ENCODE measurements at regions not wholly inside any gene's neighbourhood (a gene's known extent, or its start where the extent isn't known, plus 50 kb on each side); places are given as distances from the start of the nearest gene placed in this dataset.

- TF ChIP-seq TAF1 (IDR thresholded peaks at IDR 0.05; ENCODE audit: low read depth) (no peak), MXI1 (conservative IDR thresholded peaks at IDR 0.05; ENCODE audit: poor library complexity, severe bottlenecking) (no peak), RAD21 (conservative IDR thresholded peaks at IDR 0.05) (no peak), EP300 (conservative IDR thresholded peaks at IDR 0.05; ENCODE audit: poor library complexity, severe bottlenecking) (no peak), POLR2AphosphoS5 (IDR thresholded peaks at IDR 0.05) (no peak)
- TF ChIP-seq, protein P1, sequence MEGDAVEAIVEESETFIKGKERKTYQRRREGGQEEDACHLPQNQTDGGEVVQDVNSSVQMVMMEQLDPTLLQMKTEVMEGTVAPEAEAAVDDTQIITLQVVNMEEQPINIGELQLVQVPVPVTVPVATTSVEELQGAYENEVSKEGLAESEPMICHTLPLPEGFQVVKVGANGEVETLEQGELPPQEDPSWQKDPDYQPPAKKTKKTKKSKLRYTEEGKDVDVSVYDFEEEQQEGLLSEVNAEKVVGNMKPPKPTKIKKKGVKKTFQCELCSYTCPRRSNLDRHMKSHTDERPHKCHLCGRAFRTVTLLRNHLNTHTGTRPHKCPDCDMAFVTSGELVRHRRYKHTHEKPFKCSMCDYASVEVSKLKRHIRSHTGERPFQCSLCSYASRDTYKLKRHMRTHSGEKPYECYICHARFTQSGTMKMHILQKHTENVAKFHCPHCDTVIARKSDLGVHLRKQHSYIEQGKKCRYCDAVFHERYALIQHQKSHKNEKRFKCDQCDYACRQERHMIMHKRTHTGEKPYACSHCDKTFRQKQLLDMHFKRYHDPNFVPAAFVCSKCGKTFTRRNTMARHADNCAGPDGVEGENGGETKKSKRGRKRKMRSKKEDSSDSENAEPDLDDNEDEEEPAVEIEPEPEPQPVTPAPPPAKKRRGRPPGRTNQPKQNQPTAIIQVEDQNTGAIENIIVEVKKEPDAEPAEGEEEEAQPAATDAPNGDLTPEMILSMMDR (IDR thresholded peaks at IDR 0.05; ENCODE audit: poor library complexity, severe bottlenecking), result no peak
These were observed 351.7 kb downstream of the IRX2 start for GRCh38 chr5:2399804-2400203.

Measured in neural cell (in vitro differentiated cells).